COR-L47 (cell line): ENCODE measurements at regions not wholly inside any gene's neighbourhood (a gene's known extent, or its start where the extent isn't known, plus 50 kb on each side); places are given as distances from the start of the nearest gene placed in this dataset.
"Not testable (repeated sequence)": the region's sequence is repeated elsewhere in the genome, so short reads cannot be mapped to it uniquely, and the experiment has no call there.

Experiments used
- DNase-seq: peaks from one replicate; lab custom pipeline; 2025; lab: John Stamatoyannopoulos, UW

- DNase-seq, result no peak
These were observed 239.1 kb downstream of the THBS2 start for GRCh38 chr6:169014211-169015197.

- DNase-seq, result no peak
These were observed 244.0 kb downstream of the THBS2 start for GRCh38 chr6:169009628-169010027.

GRCh38 chr6:169008641-169009257, 244.9 kb downstream of the THBS2 start:
- no peak for DNase-seq

- no peak for DNase-seq
These were observed 248.5 kb downstream of the THBS2 start for GRCh38 chr6:169005166-169005565.

GRCh38 chr6:169000022-169000421, 253.6 kb downstream of the THBS2 start:
- no peak for DNase-seq

- no peak for DNase-seq
These were observed 254.3 kb downstream of the THBS2 start for GRCh38 chr6:168999392-168999791.

GRCh38 chr6:168996356-168996625, 257.4 kb downstream of the THBS2 start:
- no peak for DNase-seq

- no peak for DNase-seq
These were observed 257.9 kb downstream of the THBS2 start for GRCh38 chr6:168995526-168996355.

- DNase-seq, result no peak
These were observed 258.7 kb downstream of the THBS2 start for GRCh38 chr6:168994956-168995355.

GRCh38 chr6:168992446-168993144, 261.1 kb downstream of the THBS2 start:
- DNase-seq, result no peak

- not testable (repeated sequence) for DNase-seq
These were observed 262.0 kb downstream of the THBS2 start for GRCh38 chr6:168991695-168992094.

GRCh38 chr6:168990019-168990751, 263.5 kb downstream of the THBS2 start:
- DNase-seq, result no peak

- DNase-seq, result no peak
These were observed 264.2 kb downstream of the THBS2 start for GRCh38 chr6:168989421-168989820.

GRCh38 chr6:168988801-168989200, 264.8 kb downstream of the THBS2 start:
- no peak for DNase-seq

- no peak for DNase-seq
These were observed 265.4 kb downstream of the THBS2 start for GRCh38 chr6:168988280-168988679.

- no peak for DNase-seq
These were observed 267.9 kb downstream of the THBS2 start for GRCh38 chr6:168985705-168986104.

GRCh38 chr6:168983925-168984324, 269.7 kb downstream of the THBS2 start:
- no peak for DNase-seq

- DNase-seq, result no peak
These were observed 272.5 kb downstream of the THBS2 start for GRCh38 chr6:168981187-168981586.

- no peak for DNase-seq
These were observed 274.4 kb downstream of the THBS2 start for GRCh38 chr6:168979254-168979653.

- DNase-seq, result no peak
These were observed 281.5 kb downstream of the THBS2 start for GRCh38 chr6:168972128-168972527.

- no peak for DNase-seq
These were observed 282.1 kb downstream of the THBS2 start for GRCh38 chr6:168971549-168971948.
